B cell (primary cell): ENCODE measurements at regions not wholly inside any gene's neighbourhood (a gene's known extent, or its start where the extent isn't known, plus 50 kb on each side); places are given as distances from the start of the nearest gene placed in this dataset.

ENCODE experiments used
- ATAC-seq: fragments of 200-7000 bp; cut with Tn5 transposase; one replicate; pipeline ENCODE4 v1.10.0; 2021; ENCODE audit warnings: low read depth, mild to moderate bottlenecking, moderate number of reproducible peaks, moderate library complexity
- CTCF ChIA-PET: fragments of 350-600 bp; sonication (Branson Sonifier 250); formaldehyde crosslinking; loops from one replicate; lab custom pipeline; 2021; ENCODE audit warnings: antibody characterized with exemption, inconsistent platforms; lab: Charles Lee
- POLR2A ChIA-PET: fragments of 350-600 bp; sonication (Branson Sonifier 250); formaldehyde crosslinking; loops from one replicate; lab custom pipeline; 2021; ENCODE audit warnings: antibody characterized with exemption; lab: Charles Lee
- DNase-seq: peaks from one replicate; pipeline ENCODE4 v3.0.0; 2013
- H2AFZ ChIP-seq: 2 replicates; pipeline ENCODE4 v1.6.1; 2012; ENCODE audit warnings: mild to moderate bottlenecking, low read depth, low read length; ENCODE audit not compliant: insufficient read depth, poor library complexity, severe bottlenecking
- H3K27ac ChIP-seq, 2 donors: 1 replicate in 1 of 2; 2 replicates in 1 of 2; pipeline ENCODE4 v1.5.1; 2012 to 2013; ENCODE audit warnings: low read length in 2 of 2, mild to moderate bottlenecking in 2 of 2, moderate library complexity in 1 of 2
- H3K27me3 ChIP-seq, 4 experiments: fragments of 200-600 bp in 1 of 4; sonication (generic) in 1 of 4; replicated peaks in 1 of 4; 1 replicate in 2 of 4; 2 replicates in 2 of 4; pipeline versions ENCODE4 v1.6.1 to v1.7.0; 2013 to 2016; ENCODE audit warnings: low read length in 3 of 4, mild to moderate bottlenecking in 2 of 4, mixed read lengths in 1 of 4, moderate library complexity in 1 of 4; ENCODE audit not compliant: insufficient read depth in 4 of 4, control insufficient read depth in 3 of 4; ENCODE audit errors: control extremely low read depth in 1 of 4
- H3K36me3 ChIP-seq, 2 experiments: replicated peaks in 1 of 2; 1 replicate in 1 of 2; 2 replicates in 1 of 2; pipeline versions ENCODE4 v1.6.1 to v1.7.1; 2013; ENCODE audit warnings: low read length in 1 of 2; ENCODE audit not compliant: insufficient read depth in 2 of 2, control insufficient read depth in 1 of 2; ENCODE audit errors: control extremely low read depth in 1 of 2, extremely low read depth in 1 of 2
- H3K4me1 ChIP-seq, 2 donors: fragments of 200-600 bp in 1 of 2; sonication (generic) in 1 of 2; 1 replicate in 1 of 2; 2 replicates in 1 of 2; pipeline versions ENCODE4 v1.5.1 to v1.6.1; 2013 to 2017; ENCODE audit warnings: low read length in 2 of 2; ENCODE audit not compliant: control insufficient read depth in 2 of 2, insufficient read depth in 2 of 2
- H3K4me2 ChIP-seq: replicated peaks from 2 replicates; pipeline ENCODE3; 2012; ENCODE audit warnings: mild to moderate bottlenecking, low read depth, low read length; ENCODE audit not compliant: poor library complexity, severe bottlenecking
- H3K4me3 ChIP-seq, 5 experiments: fragments of 200-600 bp in 1 of 5; sonication (generic) in 1 of 5; 1 replicate in 3 of 5; 2 replicates in 2 of 5; pipeline versions ENCODE4 v1.5.1 to v1.7.0; 2011 to 2016; ENCODE audit warnings: low read length in 4 of 5, mild to moderate bottlenecking in 4 of 5, low read depth in 2 of 5, control low read depth in 1 of 5, moderate library complexity in 1 of 5; ENCODE audit not compliant: insufficient read depth in 1 of 5; ENCODE audit errors: control extremely low read depth in 1 of 5, extremely low read depth in 1 of 5
- H3K79me2 ChIP-seq: fragments of 200-600 bp; sonication (generic); one replicate; pipeline ENCODE4 v1.6.0; 2016; ENCODE audit warnings: low read length; ENCODE audit not compliant: control insufficient read depth, insufficient read depth
- H3K9ac ChIP-seq: fragments of 200-600 bp; sonication (generic); 2 replicates; pipeline ENCODE4 v1.6.1; 2017; ENCODE audit warnings: mild to moderate bottlenecking, low read length, moderate library complexity
- H3K9me3 ChIP-seq, 3 donors: one replicate each; pipeline versions ENCODE4 v1.6.1 to v1.7.1; 2013; ENCODE audit warnings: low read length in 2 of 3; ENCODE audit not compliant: control insufficient read depth in 2 of 3, insufficient read depth in 1 of 3; ENCODE audit errors: control extremely low read depth in 1 of 3
- H4K20me1 ChIP-seq: 2 replicates; pipeline ENCODE4 v1.6.0; 2012; ENCODE audit warnings: mild to moderate bottlenecking, low read length; ENCODE audit not compliant: insufficient read depth, control insufficient read depth, poor library complexity, severe bottlenecking
- H3K27ac Mint-ChIP-seq: one replicate; pipeline ENCODE4 v1.8.0; 2021; ENCODE audit warnings: mixed read lengths
- H3K27me3 Mint-ChIP-seq: one replicate; pipeline ENCODE4 v1.8.0; 2021; ENCODE audit warnings: mixed read lengths
- H3K4me1 Mint-ChIP-seq: one replicate; pipeline ENCODE4 v1.8.0; 2021; ENCODE audit warnings: mixed read lengths
- H3K4me3 Mint-ChIP-seq: one replicate; pipeline ENCODE4 v1.8.0; 2021; ENCODE audit warnings: mixed read lengths
- H3K9me3 Mint-ChIP-seq: one replicate; pipeline ENCODE4 v1.8.0; 2022; ENCODE audit warnings: mixed read lengths; ENCODE audit not compliant: insufficient read depth
- CTCF ChIP-seq: fragments of 200-600 bp; IDR thresholded peaks from one replicate; pipeline ENCODE4 v1.8.0; 2022; ENCODE audit warnings: antibody characterized with exemption, mild to moderate bottlenecking
- EZH2 ChIP-seq: IDR thresholded peaks from 2 replicates; pipeline ENCODE4 v1.6.1; 2012; ENCODE audit warnings: borderline replicate concordance, low read depth, mild to moderate bottlenecking, moderate library complexity, low read length; ENCODE audit not compliant: insufficient read depth, poor library complexity, severe bottlenecking
- WGBS: methylation state at CpG from one replicate; pipeline ENCODE4 v1.1.5; 2013; ENCODE audit warnings: missing lambda C conversion rate; ENCODE audit not compliant: insufficient coverage; 5-methylcytosine and 5-hydroxymethylcytosine counted together
- intact Hi-C: fragments of 100-400 bp; cut with micrococcal nuclease; formaldehyde crosslinking; loops from one replicate; pipeline ENCODE4 v1.10.0; 2022

GRCh38 chr4:17398035-17398434 lies 113.9 kb downstream of the QDPR start:
- Mint-ChIP-seq H3K9me3 (no peaks in the 10 kb centered on the region), H3K27me3 (peaks cover 3% of the 10 kb centered on the region), H3K4me1 (no peaks in the 10 kb centered on the region), H3K27ac (no peak overlapping the region), H3K4me3 (no peak overlapping the region)
- 75% methylated on average over 1 of the region's 2 CpGs for WGBS
- Histone ChIP-seq H3K79me2 (no peaks in the 10 kb centered on the region), H3K9me3 (no peaks in the 10 kb centered on the region), H3K4me3 (no peak overlapping the region), H3K27me3 (no peaks in the 10 kb centered on the region), H3K27ac (no peak overlapping the region), H4K20me1 (no peaks in the 10 kb centered on the region), H3K36me3 (no peaks in the 10 kb centered on the region), H3K9ac (no peak overlapping the region), H3K4me1 (no peaks in the 10 kb centered on the region), H3K4me2 (no peak overlapping the region), H2AFZ (no peak overlapping the region)
- POLR2A ChIA-PET: no interaction called here
- no peak for DNase-seq
- CTCF ChIA-PET: no interaction called here
- intact Hi-C loops: no loop called here
- TF ChIP-seq EZH2 (no peak), CTCF (no peak)
- ATAC-seq: no peak

- no peak for TF ChIP-seq CTCF
- TF ChIP-seq EZH2: no peak
- Histone ChIP-seq H3K4me2 (no peak overlapping the region), H3K27ac (no peak overlapping the region), H3K9ac (no peak overlapping the region), H3K4me3 (no peak overlapping the region), H3K4me1 (no peaks in the 10 kb centered on the region), H3K27me3 (no peaks in the 10 kb centered on the region), H4K20me1 (no peaks in the 10 kb centered on the region), H3K9me3 (no peaks in the 10 kb centered on the region), H2AFZ (no peak overlapping the region), H3K79me2 (no peaks in the 10 kb centered on the region), H3K36me3 (no peaks in the 10 kb centered on the region)
- DNase-seq (no peak), ATAC-seq (no peak)
- no peaks in the 10 kb centered on the region for H3K9me3 Mint-ChIP-seq
- intact Hi-C loops: no loop called here
- H3K4me3 Mint-ChIP-seq: no peak overlapping the region
- ChIA-PET POLR2A (no interaction called here), CTCF (no interaction called here)
- WGBS: no CpG with 5 or more reads among the region's 3 CpGs
- no peaks in the 10 kb centered on the region for H3K4me1 Mint-ChIP-seq
- H3K27me3 Mint-ChIP-seq: peaks cover 3% of the 10 kb centered on the region
- no peak overlapping the region for H3K27ac Mint-ChIP-seq
Measured at GRCh38 chr4:17397611-17398010, 114.3 kb downstream of the QDPR start.
